Lung (tissue), 11 donors: ENCODE measurements at regions not wholly inside any gene's neighbourhood (a gene's known extent, or its start where the extent isn't known, plus 50 kb on each side); places are given as distances from the start of the nearest gene placed in this dataset.

Source experiments
- ATAC-seq: fragments of 200-7000 bp; cut with Tn5 transposase; one replicate; pipeline ENCODE4 v1.9.1; 2020; ENCODE audit warnings: moderate number of reproducible peaks; ENCODE audit not compliant: insufficient read depth, low FRiP score
- DNase-seq, 3 donors: peaks; one replicate each; pipeline ENCODE4 v3.0.0-alpha.2; 2013 to 2017
- H3K27ac ChIP-seq, 2 donors: one replicate each; pipeline ENCODE4 v1.5.1; 2013; ENCODE audit warnings: mild to moderate bottlenecking in 2 of 2, moderate library complexity in 2 of 2, control low read depth in 1 of 2, inconsistent platforms in 1 of 2, low read depth in 1 of 2, low read length in 1 of 2
- H3K27me3 ChIP-seq, 3 donors: one replicate each; pipeline ENCODE4 v1.5.1; 2013; ENCODE audit warnings: low read length in 2 of 3; ENCODE audit not compliant: control insufficient read depth in 3 of 3, insufficient read depth in 3 of 3
- H3K36me3 ChIP-seq, 4 donors: one replicate each; pipeline ENCODE4 v1.5.1; 2013; ENCODE audit warnings: low read length in 4 of 4, mild to moderate bottlenecking in 1 of 4, moderate library complexity in 1 of 4; ENCODE audit not compliant: control insufficient read depth in 4 of 4, insufficient read depth in 4 of 4
- H3K4me1 ChIP-seq, 5 donors: one replicate each; pipeline ENCODE4 v1.5.1; 2013; ENCODE audit warnings: low read length in 5 of 5, mild to moderate bottlenecking in 2 of 5, moderate library complexity in 1 of 5; ENCODE audit not compliant: control insufficient read depth in 5 of 5, insufficient read depth in 5 of 5
- H3K4me3 ChIP-seq: one replicate; pipeline ENCODE4 v1.5.1; 2013; ENCODE audit warnings: mild to moderate bottlenecking, control low read depth, moderate library complexity
- H3K9ac ChIP-seq, 2 donors: one replicate each; pipeline ENCODE4 v1.5.1; 2013; ENCODE audit warnings: low read length in 2 of 2, control low read depth in 1 of 2; ENCODE audit not compliant: insufficient read depth in 1 of 2
- H3K9me3 ChIP-seq, 4 donors: one replicate each; pipeline ENCODE4 v1.5.1; 2013; ENCODE audit warnings: low read length in 3 of 4, mild to moderate bottlenecking in 1 of 4, moderate library complexity in 1 of 4; ENCODE audit not compliant: control insufficient read depth in 4 of 4, insufficient read depth in 3 of 4
- WGBS, 2 donors: extraction: QIAGEN DNeasy Blood & Tissue Kit; methylation state at CpG; one replicate each; pipeline ENCODE4 v1.1.7; 2013; 5-methylcytosine and 5-hydroxymethylcytosine counted together
- TF ChIP-seq, protein P1 (sequence below): IDR thresholded peaks from 2 replicates; pipeline ENCODE4 v1.5.1; 2012; ENCODE audit warnings: mild to moderate bottlenecking; ENCODE audit errors: control extremely low read depth, extremely low read depth
- donor health status: control.
- donor health status: control.
- donor health status: Bipolar disorder and iron deficiency.
- donor health status: healthy.
- donor health status: DM: yes; HTN: yes; CAD: no.

DNA sequence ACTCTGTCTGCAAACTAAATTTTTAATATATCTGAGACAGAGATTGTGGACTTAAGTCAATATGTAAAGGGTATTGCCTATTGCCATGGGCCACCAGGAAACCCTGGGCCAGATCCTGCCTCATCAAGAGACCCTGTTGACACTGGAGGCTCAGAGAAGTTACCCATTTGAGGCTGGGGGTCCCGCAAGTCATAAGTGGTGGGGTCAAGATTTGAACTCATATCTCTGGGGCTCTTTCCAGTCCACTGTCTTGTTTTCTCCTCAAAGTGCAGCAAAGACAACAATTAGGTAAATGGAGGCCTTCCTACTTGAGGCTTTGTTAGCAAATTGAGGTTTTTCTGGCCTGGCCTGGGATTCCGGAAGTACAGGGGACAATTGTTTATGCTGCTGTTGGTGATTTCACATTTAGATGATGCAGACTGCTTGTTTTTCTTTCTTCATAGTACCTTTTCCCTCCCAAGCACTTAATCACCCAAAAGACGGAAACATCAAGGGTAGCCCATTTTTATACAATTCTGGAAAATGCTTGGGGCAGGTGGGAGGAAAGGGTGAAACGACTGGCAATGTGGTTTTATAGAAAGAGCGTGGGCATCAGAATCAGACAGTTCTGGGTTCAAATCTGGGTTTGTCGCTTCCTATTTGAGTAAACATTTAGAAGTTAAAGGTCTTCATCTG is 160.0 kb downstream of the SMIM20 start:
- DNase-seq (no peak), ATAC-seq (no peak)
- H3K27me3 ChIP-seq = no peaks in the 10 kb centered on the region
- peaks cover 0 to 15% (median 5%) of the 10 kb centered on the region in 5 donors for H3K4me1 ChIP-seq
- no peak overlapping the region for H3K9ac ChIP-seq
- TF ChIP-seq, protein P1, sequence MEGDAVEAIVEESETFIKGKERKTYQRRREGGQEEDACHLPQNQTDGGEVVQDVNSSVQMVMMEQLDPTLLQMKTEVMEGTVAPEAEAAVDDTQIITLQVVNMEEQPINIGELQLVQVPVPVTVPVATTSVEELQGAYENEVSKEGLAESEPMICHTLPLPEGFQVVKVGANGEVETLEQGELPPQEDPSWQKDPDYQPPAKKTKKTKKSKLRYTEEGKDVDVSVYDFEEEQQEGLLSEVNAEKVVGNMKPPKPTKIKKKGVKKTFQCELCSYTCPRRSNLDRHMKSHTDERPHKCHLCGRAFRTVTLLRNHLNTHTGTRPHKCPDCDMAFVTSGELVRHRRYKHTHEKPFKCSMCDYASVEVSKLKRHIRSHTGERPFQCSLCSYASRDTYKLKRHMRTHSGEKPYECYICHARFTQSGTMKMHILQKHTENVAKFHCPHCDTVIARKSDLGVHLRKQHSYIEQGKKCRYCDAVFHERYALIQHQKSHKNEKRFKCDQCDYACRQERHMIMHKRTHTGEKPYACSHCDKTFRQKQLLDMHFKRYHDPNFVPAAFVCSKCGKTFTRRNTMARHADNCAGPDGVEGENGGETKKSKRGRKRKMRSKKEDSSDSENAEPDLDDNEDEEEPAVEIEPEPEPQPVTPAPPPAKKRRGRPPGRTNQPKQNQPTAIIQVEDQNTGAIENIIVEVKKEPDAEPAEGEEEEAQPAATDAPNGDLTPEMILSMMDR = no peak
- H3K4me3 ChIP-seq = no peak overlapping the region
- 78 to 83% methylated on average over 6 of the region's 6 CpGs for WGBS, 2 donors
- peaks cover 0 to 3% (median 0%) of the 10 kb centered on the region in 4 donors for H3K9me3 ChIP-seq
- H3K36me3 ChIP-seq = no peaks in the 10 kb centered on the region
- H3K27ac ChIP-seq = peak overlapping the region in 1 of 2 donors; percentile 66

GRCh38 chr4:26074712-26075430 is 160.9 kb downstream of the SMIM20 start:
- TF ChIP-seq, protein P1 = no peak
- no peaks in the 10 kb centered on the region for H3K36me3 ChIP-seq
- peaks cover 0 to 3% (median 0%) of the 10 kb centered on the region in 4 donors for H3K9me3 ChIP-seq
- ATAC-seq (peak; percentile 55), DNase-seq (peak; percentile 41 to 67 (median 64))
- H3K27me3 ChIP-seq = no peaks in the 10 kb centered on the region
- H3K9ac ChIP-seq = no peak overlapping the region
- no peak overlapping the region for H3K4me3 ChIP-seq
- H3K27ac ChIP-seq = no peak overlapping the region
- 43 to 51% methylated on average over 8 of the region's 8 CpGs for WGBS, 2 donors
- H3K4me1 ChIP-seq = peaks cover 0 to 15% (median 5%) of the 10 kb centered on the region in 5 donors

GRCh38 chr4:26075583-26075982 is 161.6 kb downstream of the SMIM20 start:
- Histone ChIP-seq H3K27ac (peak overlapping the region; percentile 37 to 76), H3K4me1 (peaks cover 0 to 15% (median 5%) of the 10 kb centered on the region in 5 donors), H3K9me3 (peaks cover 0 to 3% (median 0%) of the 10 kb centered on the region in 4 donors), H3K27me3 (no peaks in the 10 kb centered on the region), H3K9ac (no peak overlapping the region), H3K36me3 (no peaks in the 10 kb centered on the region), H3K4me3 (no peak overlapping the region)
- 23 to 36% methylated on average over 1 of the region's 1 CpG for WGBS, 2 donors
- ATAC-seq (no peak), DNase-seq (no peak)
- TF ChIP-seq, protein P1 = no peak
